ENCODE measurements at regions not wholly inside any gene's neighbourhood (a gene's known extent, or its start where the extent isn't known, plus 50 kb on each side); places are given as distances from the start of the nearest gene placed in this dataset.

GRCh38 chr10:90458571-90458970 lies 399.3 kb downstream of the HTR7 start:
- Histone ChIP-seq H3K4me3 (ENCODE audit: low read length in 3 of 3) (no peak overlapping the region), H3K9ac (ENCODE audit: low read length in 3 of 3) (no peak overlapping the region), H3K4me1 (ENCODE audit: control insufficient read depth in 2 of 3, insufficient read depth in 2 of 3, low read depth in 1 of 3, low read length in 3 of 3) (no peaks in the 10 kb centered on the region), H3K36me3 (ENCODE audit: control insufficient read depth in 2 of 3, insufficient read depth in 3 of 3, low read length in 3 of 3) (no peaks in the 10 kb centered on the region), H3K27ac (ENCODE audit: low read depth in 2 of 2, low read length in 2 of 2) (no peak overlapping the region), H3K9me3 (ENCODE audit: control insufficient read depth in 2 of 3, insufficient read depth in 1 of 3, low read length in 3 of 3) (no peaks in the 10 kb centered on the region), H3K27me3 (ENCODE audit: control insufficient read depth, insufficient read depth, low read length) (no peaks in the 10 kb centered on the region)
- FAIRE-seq: no peak
- intact Hi-C loops (cut with DNase I): no loop called here
- no peak for TF ChIP-seq CTCF (IDR thresholded peaks at IDR 0.05; ENCODE audit: borderline replicate concordance, extremely low read depth, insufficient read depth)
- no peak for DNase-seq

DNA sequence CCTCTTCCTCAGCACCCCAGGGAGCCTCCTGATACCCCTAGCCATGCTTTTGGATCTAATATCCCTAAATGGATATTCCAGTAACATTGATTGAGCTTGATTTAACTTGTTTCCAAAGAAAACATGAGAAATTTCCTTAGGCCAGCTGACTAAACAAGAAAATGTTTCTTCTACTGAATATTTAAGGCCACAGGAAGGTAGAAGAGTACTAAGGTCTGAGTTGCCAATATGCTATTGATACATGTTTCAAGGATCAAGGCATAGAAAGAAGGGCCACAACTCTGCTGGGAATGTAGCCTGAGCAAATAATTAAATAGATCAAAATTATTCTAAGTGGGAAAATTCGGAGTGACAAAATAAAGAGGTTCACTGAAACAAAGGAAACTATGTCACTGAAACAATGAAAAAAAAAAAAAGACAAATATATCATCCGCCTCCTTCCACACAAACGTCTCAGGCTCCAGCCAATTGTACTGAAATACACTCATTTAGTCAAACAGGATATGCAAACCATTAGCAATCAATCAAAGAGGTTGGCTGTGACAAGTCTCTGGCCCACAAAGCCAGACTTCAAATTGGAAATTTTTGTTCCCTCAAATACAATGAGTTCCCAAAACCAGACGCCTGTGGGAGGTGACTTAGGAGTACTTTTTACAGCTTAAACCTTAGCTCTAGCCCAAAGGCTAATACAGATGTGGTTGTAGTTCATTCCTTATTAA lies 396.2 kb downstream of the HTR7 start:
- FAIRE-seq: no peak

DNA sequence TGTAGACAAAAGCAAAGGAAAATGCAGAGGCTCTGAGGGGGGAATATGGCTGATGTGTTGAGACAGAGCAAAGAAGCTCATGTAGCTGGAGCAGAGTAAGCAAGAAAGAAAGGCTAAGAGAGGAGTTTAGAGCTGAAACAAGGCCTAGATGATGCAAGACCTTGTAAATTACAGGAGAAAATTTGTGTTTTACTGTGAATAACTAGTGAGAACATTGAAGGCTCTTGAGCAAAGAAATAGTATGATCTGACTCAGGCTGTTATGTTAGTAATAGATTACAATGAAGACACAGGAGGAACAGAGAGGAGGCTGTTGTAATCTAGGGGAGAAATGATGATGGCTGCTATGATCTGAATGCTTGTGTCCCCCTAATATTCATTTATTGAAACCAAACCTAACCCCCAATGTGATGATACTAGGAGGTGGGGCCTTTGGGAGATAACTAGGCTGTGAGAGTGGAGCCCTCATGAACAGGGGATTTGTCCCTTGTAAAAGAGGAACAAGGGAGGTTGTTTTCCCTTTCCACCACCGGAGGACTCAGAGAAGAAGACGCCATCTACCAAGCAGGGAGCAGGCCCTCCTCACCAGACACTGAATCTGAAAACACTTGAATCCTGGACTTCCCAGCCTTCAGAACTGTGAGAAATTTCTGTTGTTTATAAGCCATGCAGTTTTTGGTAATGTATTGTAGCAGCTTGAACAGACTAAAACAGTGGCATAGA lies 394.9 kb downstream of the HTR7 start:
- Histone ChIP-seq H3K4me1 (ENCODE audit: control insufficient read depth in 2 of 3, insufficient read depth in 2 of 3, low read depth in 1 of 3, low read length in 3 of 3) (no peaks in the 10 kb centered on the region), H3K9ac (ENCODE audit: low read length in 3 of 3) (no peak overlapping the region), H3K27me3 (ENCODE audit: control insufficient read depth, insufficient read depth, low read length) (no peaks in the 10 kb centered on the region), H3K4me3 (ENCODE audit: low read length in 3 of 3) (no peak overlapping the region), H3K9me3 (ENCODE audit: control insufficient read depth in 2 of 3, insufficient read depth in 1 of 3, low read length in 3 of 3) (no peaks in the 10 kb centered on the region), H3K36me3 (ENCODE audit: control insufficient read depth in 2 of 3, insufficient read depth in 3 of 3, low read length in 3 of 3) (no peaks in the 10 kb centered on the region), H3K27ac (ENCODE audit: low read depth in 2 of 2, low read length in 2 of 2) (no peak overlapping the region)
- FAIRE-seq (no peak), DNase-seq (no peak)
- intact Hi-C loops (cut with DNase I): no loop called here
- TF ChIP-seq CTCF (IDR thresholded peaks at IDR 0.05; ENCODE audit: borderline replicate concordance, extremely low read depth, insufficient read depth): no peak

More for the DNA sequence above, 396.2 kb downstream of the HTR7 start:
- Histone ChIP-seq H3K4me3 (ENCODE audit: low read length in 3 of 3) (no peak overlapping the region), H3K4me1 (ENCODE audit: control insufficient read depth in 2 of 3, insufficient read depth in 2 of 3, low read depth in 1 of 3, low read length in 3 of 3) (no peaks in the 10 kb centered on the region), H3K9ac (ENCODE audit: low read length in 3 of 3) (no peak overlapping the region), H3K27ac (ENCODE audit: low read depth in 2 of 2, low read length in 2 of 2) (no peak overlapping the region), H3K36me3 (ENCODE audit: control insufficient read depth in 2 of 3, insufficient read depth in 3 of 3, low read length in 3 of 3) (no peaks in the 10 kb centered on the region), H3K27me3 (ENCODE audit: control insufficient read depth, insufficient read depth, low read length) (no peaks in the 10 kb centered on the region), H3K9me3 (ENCODE audit: control insufficient read depth in 2 of 3, insufficient read depth in 1 of 3, low read length in 3 of 3) (no peaks in the 10 kb centered on the region)
- intact Hi-C loops (cut with DNase I): no loop called here
- DNase-seq: peak in 2 of 5 donors; percentile 29 to 74
- TF ChIP-seq CTCF (IDR thresholded peaks at IDR 0.05; ENCODE audit: borderline replicate concordance, extremely low read depth, insufficient read depth): no peak

All from kidney (tissue), 13 donors.